H1 (cell line): ENCODE measurements at regions not wholly inside any gene's neighbourhood (a gene's known extent, or its start where the extent isn't known, plus 50 kb on each side); places are given as distances from the start of the nearest gene placed in this dataset.

Experiments
- ATF2 ChIP-seq: IDR thresholded peaks from 2 replicates; pipeline ENCODE4 v1.6.1; 2012; ENCODE audit warnings: low read length, inconsistent platforms
- CHD7 ChIP-seq: fragments of 300-600 bp; sonication (generic); IDR thresholded peaks from 2 replicates; pipeline ENCODE4 v1.7.1; 2012; ENCODE audit warnings: low read length, moderate library complexity, mild to moderate bottlenecking, inconsistent platforms; ENCODE audit not compliant: insufficient replicate concordance
- EZH2 ChIP-seq: fragments of 200-600 bp; sonication (generic); IDR thresholded peaks from 2 replicates; pipeline ENCODE4 v1.7.1; 2012; ENCODE audit warnings: low read depth, mild to moderate bottlenecking, moderate library complexity, low read length, inconsistent platforms; ENCODE audit not compliant: severe bottlenecking
- NANOG ChIP-seq: IDR thresholded peaks from 2 replicates; pipeline ENCODE4 v1.6.1; 2011; ENCODE audit warnings: low read length, low read depth, mild to moderate bottlenecking, inconsistent platforms; ENCODE audit not compliant: insufficient read depth, poor library complexity, severe bottlenecking
- POU5F1 ChIP-seq: IDR thresholded peaks from 2 replicates; pipeline ENCODE4 v1.6.1; 2011; ENCODE audit warnings: low read depth, mild to moderate bottlenecking, low read length, moderate library complexity
- SAP30 ChIP-seq: fragments of 300-600 bp; sonication (generic); IDR thresholded peaks from 2 replicates; pipeline ENCODE4 v1.7.1; 2012; ENCODE audit warnings: low read length, moderate library complexity, mild to moderate bottlenecking, inconsistent platforms; ENCODE audit not compliant: insufficient read depth, insufficient replicate concordance
- SIN3A ChIP-seq, 2 experiments: IDR thresholded peaks in 1 of 2; conservative IDR thresholded peaks in 1 of 2; 2 replicates each; pipeline ENCODE4 v1.6.1; 2011 to 2012; ENCODE audit warnings: low read length in 2 of 2, improper control_type of control experiment in 1 of 2, low read depth in 1 of 2, mild to moderate bottlenecking in 1 of 2
- TCF12 ChIP-seq: IDR thresholded peaks from 2 replicates; pipeline ENCODE4 v1.6.1; 2011; ENCODE audit warnings: low read depth, mild to moderate bottlenecking, low read length

- no peak for TF ChIP-seq CHD7
- TF ChIP-seq SIN3A (conservative IDR thresholded peaks at IDR 0.05 in 1 of 2, IDR thresholded peaks at IDR 0.05 in 1 of 2; ENCODE audit: low read depth in 1 of 2, low read length in 2 of 2): no peak
- no peak for TF ChIP-seq EZH2
- TF ChIP-seq ATF2: no peak
- no peak for TF ChIP-seq NANOG
- no peak for TF ChIP-seq SAP30
- TF ChIP-seq TCF12: no peak
- no peak for TF ChIP-seq POU5F1
Observed at GRCh38 chr10:4733150-4733842, 92.7 kb upstream of the AKR1E2 start (continued).
